Endothelial cell of umbilical vein (primary cell): ENCODE measurements at regions not wholly inside any gene's neighbourhood (a gene's known extent, or its start where the extent isn't known, plus 50 kb on each side); places are given as distances from the start of the nearest gene placed in this dataset.

Experiments used
- BruUV-seq: library from RNA; stranded (reverse); fragments of 400-500 nt; replicated peaks from 2 replicates; lab custom pipeline; 2021; lab: Mats Ljungman, UMichigan
- CTCF ChIA-PET: fragments of 300-600, 350-600 bp; sonication (Branson Sonifier 250); formaldehyde crosslinking; loops from one replicate; lab custom pipeline; 2021; ENCODE audit warnings: antibody characterized with exemption, inconsistent platforms; lab: Charles Lee
- POLR2A ChIA-PET: fragments of 300-600, 350-600 bp; sonication (Branson Sonifier 250); formaldehyde crosslinking; loops from one replicate; lab custom pipeline; 2021; ENCODE audit warnings: antibody characterized with exemption, inconsistent platforms; lab: Charles Lee
- DNase-seq: peaks from one replicate; pipeline ENCODE4 v3.0.0-alpha.2; 2011; ENCODE audit warnings: low read depth, low spot score
- FAIRE-seq: peaks from 2 replicates; lab custom pipeline; 2011; peaks lifted over from hg19 to GRCh38; lab: Jason Lieb, UNC
- H2AFZ ChIP-seq: 2 replicates; pipeline ENCODE4 v1.6.0; 2012; ENCODE audit warnings: low read depth, low read length, control low read depth, inconsistent platforms
- H3K27ac ChIP-seq: 2 replicates; pipeline ENCODE4 v1.5.1; 2011; ENCODE audit warnings: low read depth, mild to moderate bottlenecking, control low read depth, low read length, moderate library complexity; ENCODE audit not compliant: insufficient read depth
- H3K27me3 ChIP-seq, 2 experiments: 2 replicates each; pipeline versions ENCODE4 v1.6.0 to v1.6.1; 2011; ENCODE audit warnings: low read length in 2 of 2, mixed read lengths in 1 of 2; ENCODE audit not compliant: control insufficient read depth in 2 of 2, insufficient read depth in 2 of 2
- H3K36me3 ChIP-seq, 2 experiments: 2 replicates in 1 of 2; 3 replicates in 1 of 2; pipeline ENCODE4 v1.5.1; 2011; ENCODE audit warnings: low read length in 2 of 2, mild to moderate bottlenecking in 1 of 2, moderate library complexity in 1 of 2; ENCODE audit not compliant: control insufficient read depth in 2 of 2, insufficient read depth in 2 of 2; ENCODE audit errors: extremely low read depth in 1 of 2
- H3K4me1 ChIP-seq: 3 replicates; pipeline ENCODE4 v1.5.1; 2011; ENCODE audit warnings: mild to moderate bottlenecking, low read length; ENCODE audit not compliant: control insufficient read depth, insufficient read depth; ENCODE audit errors: extremely low read depth
- H3K4me2 ChIP-seq: 2 replicates; pipeline ENCODE4 v1.6.1; 2011; ENCODE audit warnings: low read length, control low read depth, mixed read lengths; ENCODE audit not compliant: insufficient read depth
- H3K4me3 ChIP-seq, 3 experiments: fragments of 200-600 bp in 1 of 3; sonication (generic), shearing (Covaris generic) in 1 of 3; replicated peaks in 1 of 3; 2 replicates each; pipeline ENCODE4 v1.5.1; 2011 to 2016; ENCODE audit warnings: control low read depth in 3 of 3, low read length in 3 of 3, mild to moderate bottlenecking in 2 of 3, inconsistent platforms in 1 of 3, low read depth in 1 of 3, moderate library complexity in 1 of 3; ENCODE audit not compliant: insufficient read depth in 1 of 3
- H3K79me2 ChIP-seq: 2 replicates; pipeline ENCODE4 v1.6.0; 2012; ENCODE audit warnings: low read length, inconsistent platforms; ENCODE audit not compliant: control insufficient read depth, insufficient read depth
- H3K9ac ChIP-seq: replicated peaks from 2 replicates; pipeline ENCODE3; 2011; ENCODE audit warnings: low read length, control low read depth; ENCODE audit not compliant: insufficient read depth; ENCODE audit errors: extremely low read depth
- H3K9me1 ChIP-seq: replicated peaks from 3 replicates; pipeline ENCODE4 v1.6.0; 2011; ENCODE audit warnings: mild to moderate bottlenecking, low read length; ENCODE audit not compliant: control insufficient read depth, insufficient read depth; ENCODE audit errors: extremely low read depth
- H3K9me3 ChIP-seq: replicated peaks from 2 replicates; pipeline ENCODE4 v1.5.1; 2012; ENCODE audit warnings: low read length, inconsistent platforms; ENCODE audit not compliant: control insufficient read depth, insufficient read depth
- H4K20me1 ChIP-seq: replicated peaks from 2 replicates; pipeline ENCODE3; 2011; ENCODE audit warnings: mild to moderate bottlenecking, low read length; ENCODE audit not compliant: control insufficient read depth, insufficient read depth; ENCODE audit errors: extremely low read depth
- CTCF ChIP-seq, 2 donors: IDR thresholded peaks; 1 replicate in 1 of 2; 2 replicates in 1 of 2; pipeline ENCODE4 v1.5.1; 2011; ENCODE audit warnings: low read length in 2 of 2, mild to moderate bottlenecking in 2 of 2, moderate library complexity in 2 of 2, control low read depth in 1 of 2, inconsistent platforms in 1 of 2, low read depth in 1 of 2; ENCODE audit not compliant: insufficient read depth in 1 of 2; ENCODE audit errors: extremely low read depth in 1 of 2
- EZH2 ChIP-seq: IDR thresholded peaks from 2 replicates; pipeline ENCODE4 v1.6.1; 2012; ENCODE audit warnings: borderline replicate concordance, low read depth, mild to moderate bottlenecking, moderate library complexity, low read length, inconsistent platforms; ENCODE audit not compliant: severe bottlenecking
- FOS ChIP-seq: IDR thresholded peaks from 2 replicates; pipeline ENCODE4 v1.6.1; 2011; ENCODE audit warnings: mild to moderate bottlenecking, low read length, moderate library complexity, borderline replicate concordance; ENCODE audit not compliant: insufficient read depth
- GATA2 ChIP-seq: IDR thresholded peaks from 2 replicates; pipeline ENCODE4 v1.7.0; 2011; ENCODE audit warnings: low read depth, mild to moderate bottlenecking, moderate library complexity, mixed read lengths, low read length; ENCODE audit not compliant: insufficient read length, insufficient read depth
- JUN ChIP-seq: IDR thresholded peaks from 2 replicates; pipeline ENCODE4 v1.6.1; 2011; ENCODE audit warnings: borderline replicate concordance, low read depth; ENCODE audit not compliant: insufficient read length, insufficient read depth
- MAX ChIP-seq: IDR thresholded peaks from 2 replicates; pipeline ENCODE4 v1.6.1; 2011; ENCODE audit not compliant: insufficient read depth, insufficient read length
- MYC ChIP-seq: IDR thresholded peaks from one replicate; pipeline ENCODE4 v1.6.1; 2011; ENCODE audit warnings: mild to moderate bottlenecking, low read depth, low read length
- POLR2A ChIP-seq: IDR thresholded peaks from 2 replicates; pipeline ENCODE4 v1.6.1; 2012; ENCODE audit warnings: low read depth, mild to moderate bottlenecking, control low read depth, low read length
- POLR2AphosphoS5 ChIP-seq: IDR thresholded peaks from 2 replicates; pipeline ENCODE4 v1.6.1; 2012; ENCODE audit warnings: low read depth, mild to moderate bottlenecking, control low read depth, low read length, moderate library complexity; ENCODE audit not compliant: insufficient read depth
- dilution Hi-C: fragments of 300-500 bp; cut with MboI; formaldehyde crosslinking; loops from one replicate; pipeline ENCODE4 v1.15.0; 2019; ENCODE audit warnings: low sequenced_read_pairs; ENCODE audit not compliant: extremely low pct_ligation_motif_present
- intact Hi-C: fragments of 100-400 bp; cut with micrococcal nuclease; formaldehyde crosslinking; loops from one replicate; pipeline ENCODE4 v1.10.0; 2022

GRCh38 chr4:162232349-162232748 is 68.5 kb upstream of the FSTL5 start:
- H3K27me3 ChIP-seq, result no peaks in the 10 kb centered on the region
- POLR2A ChIA-PET, result no interaction called here
- no peaks in the 10 kb centered on the region for H3K9me1 ChIP-seq
- H3K9me3 ChIP-seq, result no peaks in the 10 kb centered on the region
- no TSS peak for BruUV-seq
- FAIRE-seq, result no peak
- no peak overlapping the region for H3K4me2 ChIP-seq
- H3K4me1 ChIP-seq, result no peaks in the 10 kb centered on the region
- no peak overlapping the region for H3K4me3 ChIP-seq
- no peaks in the 10 kb centered on the region for H3K79me2 ChIP-seq
- TF ChIP-seq FOS (no peak), JUN (no peak), MYC (no peak), CTCF (IDR thresholded peaks at IDR 0.05; ENCODE audit: extremely low read depth in 1 of 2, insufficient read depth in 1 of 2, low read depth in 1 of 2, low read length in 2 of 2) (no peak), POLR2A (no peak)
- no peak overlapping the region for H2AFZ ChIP-seq
- H3K27ac ChIP-seq, result no peak overlapping the region
- no peak for DNase-seq
- no peak overlapping the region for H3K9ac ChIP-seq
- dilution Hi-C loops, result no loop called here
- H4K20me1 ChIP-seq, result no peaks in the 10 kb centered on the region
- intact Hi-C loops, result no loop called here
- no peaks in the 10 kb centered on the region for H3K36me3 ChIP-seq
- CTCF ChIA-PET, result no interaction called here

- CTCF ChIA-PET, result no interaction called here
- no peaks in the 10 kb centered on the region for H3K9me1 ChIP-seq
- no peaks in the 10 kb centered on the region for H3K9me3 ChIP-seq
- H3K27ac ChIP-seq, result no peak overlapping the region
- no peak overlapping the region for H2AFZ ChIP-seq
- FAIRE-seq (no peak), DNase-seq (no peak)
- H3K4me1 ChIP-seq, result no peaks in the 10 kb centered on the region
- H3K4me3 ChIP-seq, result no peak overlapping the region
- H3K27me3 ChIP-seq, result no peaks in the 10 kb centered on the region
- H3K36me3 ChIP-seq, result no peaks in the 10 kb centered on the region
- BruUV-seq, result no TSS peak
- POLR2A ChIA-PET, result no interaction called here
- H3K79me2 ChIP-seq, result no peaks in the 10 kb centered on the region
- dilution Hi-C loops, result no loop called here
- no peaks in the 10 kb centered on the region for H4K20me1 ChIP-seq
- no peak for TF ChIP-seq POLR2A
- TF ChIP-seq JUN, result no peak
- TF ChIP-seq MYC, result no peak
- no peak for TF ChIP-seq FOS
- no peak for TF ChIP-seq MAX
- TF ChIP-seq GATA2, result no peak
- no peak for TF ChIP-seq CTCF (IDR thresholded peaks at IDR 0.05; ENCODE audit: extremely low read depth in 1 of 2, insufficient read depth in 1 of 2, low read depth in 1 of 2, low read length in 2 of 2)
- no peak for TF ChIP-seq EZH2
- no peak for TF ChIP-seq POLR2AphosphoS5
- intact Hi-C loops, result no loop called here
- H3K4me2 ChIP-seq, result no peak overlapping the region
- no peak overlapping the region for H3K9ac ChIP-seq
Measured at GRCh38 chr4:162229670-162230069, 65.9 kb upstream of the FSTL5 start.
